Muscle of back (tissue), 3 donors: ENCODE measurements at regions not wholly inside any gene's neighbourhood (a gene's known extent, or its start where the extent isn't known, plus 50 kb on each side); places are given as distances from the start of the nearest gene placed in this dataset.
"Not testable (repeated sequence)": the region's sequence is repeated elsewhere in the genome, so short reads cannot be mapped to it uniquely, and the experiment has no call there.

ENCODE experiments used
- DNase-seq, 3 donors: peaks; one replicate each; pipeline versions ENCODE4 v3.0.0 to v3.0.0-alpha.2; 2013

DNA sequence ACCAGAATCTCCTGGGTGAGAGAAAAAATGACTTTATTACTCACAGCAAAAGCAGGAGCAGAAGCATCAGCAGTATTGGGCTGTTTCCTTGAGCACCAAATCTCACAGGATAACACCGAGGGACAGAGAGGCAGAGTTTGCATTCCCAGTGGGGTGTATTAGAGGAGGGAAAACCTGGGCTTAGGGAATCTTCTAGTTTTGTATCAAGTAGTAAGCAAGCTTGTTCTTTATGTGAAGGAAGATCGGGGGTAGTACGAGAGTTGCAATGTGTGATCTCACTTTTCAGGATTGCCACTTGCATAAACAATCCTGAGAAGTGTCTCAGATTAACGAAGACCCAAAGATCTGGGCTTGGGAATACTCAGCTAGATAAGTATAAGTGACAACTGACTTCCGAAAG lies 1163.0 kb downstream of the TAF11L14 start:
- DNase-seq = no peak

DNA sequence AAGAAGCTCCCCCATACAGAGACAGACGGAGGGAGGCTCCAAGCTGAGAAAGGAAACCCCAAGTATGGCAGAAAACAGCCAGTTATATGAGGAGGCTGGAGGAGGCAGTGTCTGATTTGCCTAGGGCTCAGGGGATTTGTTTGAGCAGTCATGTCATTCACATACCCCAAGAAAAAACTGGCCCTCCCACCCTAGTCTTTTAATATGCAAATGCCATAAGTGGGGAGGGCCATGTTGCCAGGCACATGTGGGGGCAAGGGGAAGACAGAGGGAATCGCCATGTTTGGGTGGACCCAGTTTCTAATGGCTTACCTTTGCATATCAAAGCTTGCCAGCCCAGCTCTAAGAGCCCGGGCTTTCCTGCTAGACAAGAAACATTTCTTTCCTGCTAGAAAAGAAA lies 1163.8 kb downstream of the TAF11L14 start:
- no peak for DNase-seq

DNA sequence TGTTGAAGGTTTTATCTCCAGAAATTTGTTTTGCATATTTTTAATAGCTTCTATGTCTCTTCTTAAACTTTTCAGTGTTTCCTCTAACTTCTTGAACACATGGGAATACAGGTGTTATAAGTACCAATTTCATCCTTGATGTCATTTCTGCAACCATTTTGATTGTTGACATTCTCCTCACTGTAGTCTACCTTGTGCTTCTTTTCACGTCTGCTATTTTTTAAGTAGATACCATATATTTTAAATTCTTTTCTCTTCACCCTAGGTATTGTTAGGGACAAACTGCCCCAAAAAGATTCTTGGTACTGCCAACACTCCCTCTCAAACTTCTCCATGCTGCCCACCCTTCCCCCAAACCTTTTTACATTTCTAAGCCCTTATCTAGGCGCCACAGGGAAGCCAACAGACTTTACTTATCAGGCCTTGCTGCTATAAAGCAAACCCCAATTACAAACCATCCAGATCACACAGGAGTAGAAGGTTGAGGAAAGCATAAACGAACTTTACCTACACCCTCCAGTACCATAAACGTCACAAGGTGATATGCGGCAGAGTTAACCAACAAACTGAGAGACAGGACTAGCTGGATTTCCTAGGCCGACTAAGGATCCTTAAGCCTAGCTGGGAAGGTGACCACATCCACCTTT lies 1165.3 kb downstream of the TAF11L14 start:
- DNase-seq = no peak

DNA sequence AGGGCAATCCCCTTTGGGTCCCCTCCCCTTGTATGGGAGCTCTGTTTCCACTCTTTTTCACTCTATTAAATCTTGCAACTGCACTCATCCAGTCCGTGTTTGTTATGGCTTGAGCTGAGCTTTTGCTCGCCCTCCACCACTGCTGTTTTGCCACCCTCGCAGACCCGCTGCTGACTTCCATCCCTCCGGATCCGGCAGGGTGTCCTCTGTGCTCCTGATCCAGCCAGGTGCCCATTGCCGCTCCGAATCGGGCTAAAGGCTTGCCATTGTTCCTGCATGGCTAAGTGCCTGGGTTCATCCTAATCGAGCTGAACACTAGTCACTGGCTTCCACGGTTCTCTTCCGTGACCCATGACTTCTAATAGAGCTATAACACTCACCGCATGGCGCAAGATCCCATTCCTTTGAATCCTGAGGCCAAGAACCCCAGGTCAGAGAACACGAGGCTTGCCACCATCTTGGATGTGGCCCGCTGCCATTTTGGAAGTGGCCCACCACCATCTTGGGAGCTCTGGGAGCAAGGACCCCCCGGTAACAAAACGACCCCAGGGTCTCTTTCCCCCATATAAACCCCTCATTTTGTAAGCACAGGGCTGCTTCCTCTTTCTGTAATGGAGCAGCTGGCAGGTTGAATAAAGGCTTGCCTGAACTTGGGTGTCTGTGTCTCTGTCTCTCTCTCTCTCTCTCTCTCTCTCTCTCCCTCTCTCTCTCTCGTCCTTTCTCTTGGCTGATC lies 1166.2 kb downstream of the TAF11L14 start:
- DNase-seq = no peak

DNA sequence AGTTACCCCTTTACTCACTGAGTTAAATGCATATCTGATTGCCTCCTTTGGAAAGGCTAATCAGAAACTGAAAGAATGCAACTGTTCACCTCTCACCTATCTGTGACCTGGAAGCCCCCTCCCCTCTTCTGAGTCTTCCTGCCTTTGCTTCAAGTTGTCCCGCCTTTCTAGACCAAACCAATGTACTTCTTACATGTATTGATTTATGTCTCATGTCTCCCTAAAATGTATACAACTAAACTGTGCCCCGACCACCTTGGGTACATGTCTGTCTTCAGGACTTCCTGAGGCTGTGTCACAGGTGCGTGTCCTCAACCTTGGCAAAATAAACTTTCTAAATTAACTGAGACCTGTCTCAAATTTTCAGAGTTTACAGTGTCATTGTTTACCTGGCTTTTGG lies 1167.2 kb downstream of the TAF11L14 start:
- DNase-seq = not testable (repeated sequence)

DNA sequence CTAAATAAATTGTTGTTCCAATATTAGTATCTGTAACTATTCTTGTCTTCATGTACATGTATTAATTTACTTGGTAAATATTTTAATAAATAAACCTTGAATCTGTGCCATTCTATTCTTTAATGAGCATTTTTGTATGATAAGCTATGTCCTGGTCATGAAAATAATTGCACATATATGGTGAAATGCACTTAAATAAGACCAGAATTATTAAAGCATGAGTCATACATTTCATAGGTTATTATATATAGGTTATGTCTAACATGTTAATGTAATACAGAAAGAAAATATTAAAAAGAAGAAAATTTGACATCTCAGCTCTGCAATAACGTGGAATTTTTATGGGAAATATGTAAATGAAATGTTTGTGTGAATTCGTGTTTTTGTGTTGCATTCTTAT lies 1168.1 kb downstream of the TAF11L14 start:
- no peak for DNase-seq

DNA sequence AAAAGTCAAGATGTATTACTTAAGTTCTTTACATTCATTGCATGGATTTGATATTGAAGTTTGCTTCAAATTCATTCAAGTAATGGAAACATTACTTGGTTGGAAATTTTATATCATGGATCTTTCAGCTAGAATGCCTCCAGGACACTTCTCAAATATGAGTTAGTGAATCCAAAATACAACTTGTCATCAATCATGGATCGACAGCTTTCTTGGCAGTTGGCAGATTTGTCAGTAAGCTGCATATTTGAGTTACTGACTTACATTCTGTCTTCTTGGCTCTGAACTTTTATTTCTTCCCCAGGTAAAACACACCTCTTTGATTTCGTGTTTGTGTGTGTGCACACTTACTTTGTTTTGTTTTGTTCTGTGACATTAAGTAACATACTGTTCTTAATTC lies 1171.1 kb downstream of the TAF11L14 start:
- no peak for DNase-seq

DNA sequence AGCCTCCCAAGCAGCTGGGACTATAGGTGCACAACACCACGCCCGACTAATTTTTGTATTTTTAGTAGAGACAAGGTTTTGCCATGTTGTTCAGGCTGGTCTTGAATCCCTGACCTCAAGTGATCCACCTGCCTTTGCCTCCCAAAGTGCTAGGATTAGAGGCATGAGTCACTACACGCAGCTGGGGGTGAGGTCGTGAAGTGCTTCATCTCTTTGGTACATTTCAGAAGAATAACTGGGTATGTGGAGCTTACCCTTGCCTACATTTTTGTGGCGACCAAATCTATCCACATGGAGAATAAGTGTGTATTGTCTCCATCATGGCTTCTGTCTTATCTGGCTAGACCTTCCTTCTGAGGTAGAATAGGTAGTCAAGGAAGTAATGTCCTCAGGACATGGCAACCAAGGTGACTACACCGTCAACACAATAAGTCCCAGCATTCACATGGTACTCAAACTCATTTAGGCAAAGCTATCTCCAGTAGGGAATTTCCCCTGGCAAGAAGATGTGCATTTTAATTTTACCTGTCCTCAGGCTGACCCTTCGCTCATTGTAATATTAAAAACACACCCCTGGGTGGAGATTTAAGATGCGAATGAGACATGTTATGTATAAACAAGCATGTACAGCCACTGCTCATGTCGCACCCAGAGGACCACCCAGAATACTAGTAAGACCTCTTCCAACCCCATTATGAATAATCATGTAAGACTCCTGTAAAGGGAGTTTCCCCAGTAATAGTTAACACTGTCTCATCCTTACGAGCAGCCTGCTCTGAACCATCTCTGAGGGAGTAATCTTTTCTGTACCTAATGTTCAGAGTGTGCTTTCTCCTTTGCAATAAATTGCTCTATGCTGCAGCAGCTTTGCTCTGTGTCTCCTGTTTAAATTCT lies 1173.2 kb downstream of the TAF11L14 start:
- DNase-seq = no peak

DNA sequence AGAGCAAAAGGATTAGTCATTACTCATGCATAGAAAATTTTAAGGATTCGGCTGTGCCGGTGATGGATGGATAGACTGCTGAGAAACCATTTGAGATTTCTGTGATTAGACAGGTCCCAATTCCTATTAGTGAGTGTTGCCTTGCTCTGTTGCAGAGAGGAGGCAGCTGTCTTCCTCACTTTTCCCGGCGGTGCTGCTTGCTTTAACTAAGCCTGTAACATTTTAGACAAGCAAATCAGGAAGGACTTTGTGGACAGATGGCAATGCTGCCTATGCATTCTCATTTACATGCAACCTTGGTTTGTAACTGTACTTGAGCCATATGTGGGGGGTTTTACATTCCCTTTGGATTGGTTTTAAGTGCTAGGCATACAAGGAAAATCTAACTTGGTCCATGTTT lies 1176.3 kb downstream of the CDH18 start:
- DNase-seq = no peak

DNA sequence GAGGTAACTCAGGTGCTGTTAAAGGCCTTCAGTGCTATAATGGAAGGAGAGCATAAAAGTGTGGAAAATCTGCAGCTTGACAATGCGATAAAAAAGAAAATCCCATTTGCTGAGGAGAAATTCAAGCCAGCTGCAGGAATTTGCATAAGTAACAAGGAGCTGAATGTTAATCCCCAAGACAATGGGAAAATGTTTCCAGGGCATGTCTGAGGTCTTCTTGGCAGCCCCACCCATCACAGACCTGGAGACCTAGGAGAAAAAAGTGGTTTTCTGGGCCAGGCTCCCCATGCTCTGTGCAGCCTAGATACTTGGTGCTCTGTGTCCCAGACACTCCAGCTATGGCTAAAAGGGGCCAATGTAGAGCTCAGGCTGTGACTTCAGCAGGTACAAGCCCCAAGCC lies 1159.6 kb downstream of the CDH18 start:
- no peak for DNase-seq

DNA sequence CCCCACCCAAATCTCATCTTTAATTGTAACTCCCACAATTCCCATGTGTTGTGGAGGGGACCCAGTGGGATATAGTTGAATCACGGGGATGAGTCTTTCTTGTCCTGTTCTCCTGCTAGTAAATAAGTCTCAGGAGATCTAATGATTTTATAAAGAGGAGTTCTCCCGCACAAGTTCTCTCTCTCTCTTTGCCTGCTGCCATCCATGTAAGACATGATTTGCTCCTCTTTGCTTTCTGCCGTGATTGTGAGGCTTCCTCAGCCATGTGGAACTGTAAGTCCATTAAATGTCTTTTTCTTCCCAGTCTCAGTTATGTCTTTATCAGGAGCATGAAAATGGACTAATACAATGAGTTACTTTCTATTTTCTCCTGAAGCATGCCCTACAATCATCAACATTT lies 1158.5 kb downstream of the CDH18 start:
- DNase-seq = no peak

DNA sequence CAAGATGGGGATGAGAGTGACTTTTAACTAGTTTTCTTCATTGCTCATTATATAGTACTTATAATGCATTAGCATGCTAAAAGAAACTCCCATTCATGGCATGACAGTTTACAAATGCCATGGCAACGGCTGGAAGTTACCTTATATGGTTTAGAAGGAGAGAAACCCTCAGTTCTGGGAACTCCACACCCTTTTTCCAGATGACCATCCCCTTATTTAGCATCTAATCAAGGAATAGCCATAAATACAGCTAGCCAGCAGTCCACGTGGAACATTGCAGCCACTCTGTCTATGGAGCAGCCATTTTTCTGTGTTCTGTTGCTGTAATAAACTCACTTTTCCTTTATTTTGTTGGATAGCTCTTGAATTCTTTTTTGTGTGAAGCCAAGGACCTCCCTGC lies 1137.8 kb downstream of the CDH18 start:
- no peak for DNase-seq

DNA sequence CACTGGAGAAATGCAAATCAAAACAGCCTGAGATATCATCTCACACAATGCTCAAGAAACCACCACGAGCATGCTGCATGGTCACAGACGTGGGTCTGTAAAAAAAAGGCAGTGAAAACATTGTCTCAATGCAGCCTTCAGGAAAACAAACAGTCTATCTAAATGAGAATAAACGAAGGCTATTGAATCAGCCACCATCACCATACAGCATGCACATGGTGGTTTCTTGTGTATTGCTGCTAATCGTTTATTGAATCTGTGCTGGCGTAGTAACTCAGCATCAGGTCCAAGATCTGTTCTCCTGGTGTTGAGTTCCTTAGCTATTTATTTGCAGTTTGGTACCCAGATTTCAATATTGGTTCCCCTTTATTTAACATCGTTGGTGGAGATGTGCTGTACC lies 1115.0 kb downstream of the CDH18 start:
- DNase-seq = no peak

DNA sequence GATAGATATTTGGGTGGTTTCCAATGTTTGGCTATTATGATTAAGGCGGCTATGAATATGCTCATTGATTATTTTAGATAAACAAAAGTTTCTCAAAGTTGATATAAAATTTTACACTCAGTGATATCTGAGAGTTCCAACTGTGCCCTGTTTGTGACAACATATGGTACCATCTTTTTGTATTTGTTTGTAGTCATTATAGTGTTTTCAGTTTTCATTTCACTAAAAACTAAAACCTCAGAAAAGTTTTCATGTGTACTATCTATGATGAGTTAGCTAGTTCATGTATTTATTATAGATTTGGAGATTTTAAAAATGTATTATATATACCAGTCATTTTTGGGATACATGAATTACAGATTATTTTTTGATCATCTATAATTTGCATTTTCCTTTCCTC lies 1111.4 kb downstream of the CDH18 start:
- no peak for DNase-seq

DNA sequence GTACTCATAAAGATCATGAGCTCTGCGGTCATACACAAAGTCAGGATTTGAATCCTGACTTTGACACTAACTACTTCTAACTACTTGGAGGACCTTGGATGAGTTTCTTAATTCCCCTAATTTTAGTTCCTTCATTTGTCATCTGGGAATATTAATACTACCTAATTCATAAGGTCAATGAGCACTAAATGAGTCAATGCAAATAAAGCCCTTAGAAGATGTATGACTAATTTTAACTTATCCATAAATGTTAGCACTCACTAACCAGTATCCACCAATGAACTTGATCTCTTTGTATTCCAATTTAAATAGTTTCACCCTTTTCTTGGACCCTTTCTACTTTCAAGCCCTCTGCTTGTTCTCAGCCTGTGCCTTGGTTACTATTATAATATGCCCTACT lies 1106.4 kb downstream of the CDH18 start:
- DNase-seq = no peak

DNA sequence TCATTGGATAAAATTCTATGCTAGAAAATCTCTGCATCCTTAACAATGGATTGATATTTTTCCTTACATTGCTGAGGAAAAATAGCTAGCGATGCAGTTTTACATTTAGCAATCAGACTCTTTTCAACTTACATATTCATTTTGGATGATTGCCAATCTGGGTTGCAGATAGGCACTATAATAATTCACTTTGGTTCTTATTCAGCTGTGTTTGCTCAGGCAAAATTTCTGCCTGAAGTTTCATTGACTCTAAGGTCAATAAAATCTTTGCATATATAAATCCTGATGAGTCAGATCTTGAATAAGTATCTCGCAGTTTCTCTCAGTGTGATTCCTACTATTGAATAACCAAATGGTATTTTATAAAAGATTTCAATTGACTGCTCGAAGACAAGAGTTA lies 1105.8 kb downstream of the CDH18 start:
- DNase-seq = no peak

DNA sequence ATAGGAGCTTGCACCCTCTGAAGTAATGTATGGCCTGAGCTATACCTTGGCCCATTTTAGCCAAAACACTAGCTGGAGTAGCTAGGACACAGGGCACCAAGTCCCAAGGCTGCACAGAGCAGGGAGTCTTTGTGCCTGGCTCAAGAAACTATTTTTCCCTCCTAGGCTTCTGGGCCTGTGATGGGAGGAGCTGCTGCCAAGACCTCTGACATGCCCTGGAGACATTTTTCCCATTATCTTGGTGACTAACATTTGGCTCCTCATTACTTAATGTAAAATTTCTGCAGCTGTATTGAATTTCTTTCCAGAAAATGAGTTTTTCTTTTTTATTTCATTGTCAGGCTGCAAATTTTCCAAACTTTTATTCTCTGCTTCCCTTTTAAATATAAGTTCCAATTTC lies 1099.2 kb downstream of the CDH18 start:
- peak; percentile 1 to 30 (median 8) for DNase-seq

DNA sequence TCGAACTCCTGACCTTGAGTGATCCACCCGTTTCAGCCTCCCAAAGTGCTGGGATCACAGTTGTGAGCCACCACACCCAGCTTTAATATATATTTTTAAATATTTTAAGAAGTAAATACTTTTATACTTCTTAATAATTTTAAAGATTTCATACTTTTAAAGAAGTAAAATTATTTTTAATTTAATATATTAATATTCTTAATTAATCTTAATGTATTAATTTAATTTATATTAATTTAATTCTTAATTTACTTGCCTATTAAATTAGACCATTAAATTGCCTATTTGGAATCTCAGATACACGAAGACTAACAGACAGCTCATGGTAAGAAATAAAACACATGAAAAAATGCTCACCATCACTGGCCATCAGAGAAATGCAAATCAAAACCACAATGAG lies 1087.4 kb downstream of the CDH18 start:
- no peak for DNase-seq

DNA sequence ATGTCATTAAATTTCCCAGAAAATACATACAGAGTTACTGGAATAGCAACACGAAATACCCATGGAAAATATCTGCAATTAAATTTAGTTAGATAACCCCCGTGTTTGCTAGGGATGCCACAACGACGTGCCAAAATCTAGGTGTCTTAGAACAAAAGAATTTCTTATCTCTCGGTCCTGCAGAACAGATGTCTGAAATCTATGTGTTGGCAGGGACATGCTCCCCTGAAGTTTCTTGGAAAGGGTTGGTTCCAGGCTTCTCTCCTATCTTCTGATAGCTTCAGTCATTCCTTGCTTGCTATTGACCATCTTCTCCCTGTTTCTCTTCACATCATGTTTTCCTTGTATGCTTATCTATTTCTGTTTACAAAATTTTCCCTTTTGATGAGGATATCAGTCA lies 1067.0 kb downstream of the CDH18 start:
- DNase-seq = no peak

DNA sequence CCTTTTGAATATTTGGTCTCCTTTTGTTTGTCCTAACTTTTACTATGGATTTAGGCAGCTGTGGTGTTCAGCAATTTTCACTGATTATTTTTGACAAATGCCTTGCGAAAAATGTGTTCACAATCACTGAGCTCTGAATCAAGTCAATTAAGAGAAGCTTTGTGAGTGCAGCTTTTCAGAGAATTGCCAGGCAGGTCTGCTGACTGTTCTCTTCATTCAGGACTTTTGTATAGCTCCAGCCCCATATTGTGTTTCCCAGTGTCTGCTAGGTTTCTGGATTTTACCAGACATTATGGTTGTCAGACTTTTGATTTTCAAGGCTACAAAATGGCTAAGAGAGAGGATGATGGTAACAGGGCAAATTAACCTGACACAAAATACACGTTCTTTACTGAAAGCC lies 1055.9 kb downstream of the CDH18 start:
- no peak for DNase-seq

DNA sequence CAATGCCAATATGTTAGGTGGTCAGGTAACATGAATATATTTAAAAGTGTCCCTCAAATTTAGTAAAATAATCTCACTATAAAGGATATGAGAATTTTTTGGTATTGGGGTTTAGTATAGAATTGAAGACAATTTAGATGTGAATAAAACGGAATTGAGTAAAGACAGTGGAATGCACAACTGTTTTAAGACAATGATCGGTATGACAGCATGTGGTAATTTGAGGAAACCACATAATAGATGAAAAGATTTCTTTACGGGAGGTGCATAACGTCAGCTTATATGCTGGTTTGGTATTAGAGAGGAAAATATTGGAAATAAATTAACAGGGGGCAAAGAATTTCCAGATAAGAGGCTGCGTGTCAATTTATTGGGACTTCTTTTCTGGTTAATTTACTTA lies 1043.2 kb downstream of the CDH18 start:
- no peak for DNase-seq

DNA sequence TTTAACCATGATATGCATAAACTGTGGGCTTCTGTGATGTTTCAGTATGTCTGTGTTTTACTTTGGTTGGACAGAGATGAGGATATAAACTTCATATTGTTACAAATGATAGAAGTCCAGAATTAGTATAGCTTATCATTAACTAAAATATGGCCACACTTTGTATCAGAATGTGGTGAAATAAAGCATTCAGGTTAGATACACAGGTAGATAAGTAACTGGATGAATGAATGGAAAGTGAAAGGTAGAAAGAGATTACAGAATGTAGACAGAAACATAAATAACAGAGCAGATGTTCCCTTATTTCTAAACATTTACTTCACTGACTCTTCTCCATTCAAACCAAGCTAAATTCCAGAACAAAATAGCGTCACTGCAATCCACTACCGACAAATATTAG lies 1033.8 kb downstream of the CDH18 start:
- DNase-seq = no peak

DNA sequence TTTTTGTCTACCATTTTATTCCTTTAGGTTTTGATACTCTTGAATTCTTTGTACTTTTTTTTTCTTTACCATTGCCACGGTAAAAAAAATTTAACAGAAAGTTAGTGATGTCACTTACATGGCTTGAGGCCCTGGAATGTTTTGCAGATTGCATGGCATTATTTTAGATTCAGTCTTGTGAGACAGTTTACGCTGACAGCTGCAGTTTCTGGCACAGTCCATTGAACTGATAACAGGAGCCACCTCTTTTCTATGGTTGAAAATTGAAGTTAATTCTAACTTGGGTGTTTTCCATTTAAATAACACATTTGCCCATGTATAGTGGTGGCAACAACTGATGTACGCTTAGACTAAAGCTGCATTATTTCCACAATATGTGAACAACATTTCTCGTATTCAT lies 1028.5 kb downstream of the CDH18 start:
- peak in 2 of 3 donors; percentile 12 to 15 for DNase-seq
